NT2/D1 (cell line): ENCODE measurements at regions not wholly inside any gene's neighbourhood (a gene's known extent, or its start where the extent isn't known, plus 50 kb on each side); places are given as distances from the start of the nearest gene placed in this dataset.

Experiments
- SUZ12 ChIP-seq: IDR thresholded peaks from 2 replicates; pipeline ENCODE4 v1.6.1; 2011; ENCODE audit not compliant: insufficient read length, insufficient read depth; ENCODE audit errors: extremely low read depth
- YY1 ChIP-seq: IDR thresholded peaks from 2 replicates; pipeline ENCODE4 v1.6.1; 2011; ENCODE audit not compliant: insufficient read length, insufficient read depth
- ZNF274 ChIP-seq: IDR thresholded peaks from 2 replicates; pipeline ENCODE4 v1.6.1; 2011; ENCODE audit warnings: mild to moderate bottlenecking, low read depth, low read length

DNA sequence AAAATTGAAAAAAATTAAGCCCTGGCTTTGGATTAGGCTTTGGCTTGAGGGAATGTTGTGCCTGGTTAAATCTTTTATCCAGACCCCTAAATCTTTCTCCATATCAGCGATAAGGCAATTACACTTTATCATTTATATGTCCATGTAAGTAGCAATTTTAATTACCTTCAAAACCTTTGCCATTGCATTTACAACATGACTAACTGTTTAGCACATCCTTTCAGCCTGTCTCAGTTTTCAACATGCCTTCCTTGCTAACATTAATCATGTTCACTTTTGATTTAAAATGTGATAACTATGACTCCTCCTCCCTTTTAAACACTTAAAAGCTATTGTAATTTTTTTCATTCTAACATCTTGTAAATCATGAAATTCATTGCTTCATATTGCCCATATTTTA is 583.7 kb downstream of the SLITRK1 start:
- TF ChIP-seq YY1 (no peak), SUZ12 (no peak), ZNF274 (no peak)
